DMS114 treated with DMSO at 0.1 percent for 48 hours (cell line): ENCODE measurements at regions not wholly inside any gene's neighbourhood (a gene's known extent, or its start where the extent isn't known, plus 50 kb on each side); places are given as distances from the start of the nearest gene placed in this dataset.
A peak's percentile ranks its signal among the peaks of the same experiment; 100 is the strongest.

ENCODE experiments used
- DNase-seq: peaks from one replicate; lab custom pipeline; 2025; ENCODE audit not compliant: unreplicated experiment; lab: John Stamatoyannopoulos, UW

DNA sequence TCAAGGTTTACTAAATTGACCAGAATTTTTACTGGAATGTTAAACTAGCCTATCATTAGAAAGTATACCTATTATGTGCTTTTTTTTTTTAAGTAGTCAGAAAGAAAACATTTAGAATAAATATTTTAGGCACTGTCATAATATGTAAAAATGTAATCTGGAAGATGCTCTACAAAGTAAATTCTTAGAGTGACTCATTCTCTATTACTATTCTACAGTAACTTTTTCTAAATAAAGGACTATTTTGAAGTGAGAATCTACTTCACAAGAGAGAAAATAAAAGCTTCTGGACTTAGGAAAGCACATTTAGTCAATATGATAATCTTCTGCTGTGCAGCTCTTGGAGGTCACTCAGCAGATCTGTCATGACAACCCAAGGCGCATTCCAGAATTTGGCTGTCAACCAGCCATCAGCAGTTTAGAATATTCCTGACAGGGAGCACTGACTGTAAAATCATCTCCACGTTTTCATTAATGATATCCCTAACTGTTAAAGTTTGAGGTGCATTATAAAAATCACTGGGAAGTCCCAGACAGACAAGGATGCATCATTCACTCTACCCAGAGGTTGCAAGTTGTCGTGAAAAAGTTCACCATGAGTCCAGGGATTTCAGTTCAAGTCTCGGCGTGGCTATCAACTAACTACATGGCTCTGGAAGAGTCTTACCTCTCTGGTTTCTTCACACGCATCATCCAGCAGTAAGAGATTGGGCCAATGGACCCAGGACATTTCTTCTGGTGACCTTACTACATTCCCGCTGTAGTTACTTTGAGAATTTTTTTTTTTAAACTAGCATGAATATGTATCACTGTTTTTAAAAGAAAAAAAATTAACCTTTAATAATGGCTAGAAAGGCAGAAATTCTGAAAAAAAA is 374.9 kb downstream of the GJA1 start:
- no peak for DNase-seq

DNA sequence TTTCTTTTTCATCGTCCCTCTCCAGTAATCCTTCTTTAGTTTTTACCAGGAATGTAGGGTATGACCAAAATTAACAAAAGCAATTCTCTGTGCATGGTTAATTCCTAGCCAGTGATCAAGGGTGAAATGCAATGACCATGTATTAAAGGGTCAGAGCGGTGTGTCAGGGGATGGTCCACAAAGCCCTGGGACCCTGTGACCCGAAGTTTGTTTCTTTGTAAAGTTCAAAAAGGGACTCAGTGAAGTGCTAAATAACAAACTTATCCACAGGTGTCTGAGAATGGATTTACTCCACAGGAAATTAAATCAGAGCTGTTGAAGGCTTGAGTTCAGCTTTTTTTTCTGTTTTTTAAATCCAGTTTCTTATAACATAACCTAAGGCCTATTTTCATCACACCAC is 375.7 kb downstream of the GJA1 start:
- no peak for DNase-seq

GRCh38 chr6:121816361-121816760 is 380.9 kb downstream of the GJA1 start:
- no peak for DNase-seq

GRCh38 chr6:121816906-121817540 is 381.6 kb downstream of the GJA1 start:
- DNase-seq, result no peak

DNA sequence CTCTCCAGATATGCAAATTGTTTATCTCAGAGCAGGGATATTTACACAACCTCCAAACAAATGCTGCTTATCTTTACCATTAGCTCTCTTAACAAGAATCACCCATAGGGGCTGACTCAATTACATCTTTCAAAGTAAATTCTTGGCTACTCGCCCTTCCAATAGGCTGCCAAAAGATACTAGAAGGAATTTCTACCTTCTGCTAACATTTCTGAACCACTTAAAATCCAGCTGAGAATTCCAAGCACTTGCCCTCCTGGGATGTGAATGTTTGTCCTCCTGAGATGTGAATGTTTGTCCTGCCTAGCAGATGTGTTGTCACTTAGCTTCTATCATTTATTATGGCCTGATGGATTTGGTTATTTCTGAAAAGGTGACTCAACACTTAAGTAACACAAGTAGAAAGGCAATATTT is 388.0 kb downstream of the GJA1 start:
- peak; percentile 55 for DNase-seq

DNA sequence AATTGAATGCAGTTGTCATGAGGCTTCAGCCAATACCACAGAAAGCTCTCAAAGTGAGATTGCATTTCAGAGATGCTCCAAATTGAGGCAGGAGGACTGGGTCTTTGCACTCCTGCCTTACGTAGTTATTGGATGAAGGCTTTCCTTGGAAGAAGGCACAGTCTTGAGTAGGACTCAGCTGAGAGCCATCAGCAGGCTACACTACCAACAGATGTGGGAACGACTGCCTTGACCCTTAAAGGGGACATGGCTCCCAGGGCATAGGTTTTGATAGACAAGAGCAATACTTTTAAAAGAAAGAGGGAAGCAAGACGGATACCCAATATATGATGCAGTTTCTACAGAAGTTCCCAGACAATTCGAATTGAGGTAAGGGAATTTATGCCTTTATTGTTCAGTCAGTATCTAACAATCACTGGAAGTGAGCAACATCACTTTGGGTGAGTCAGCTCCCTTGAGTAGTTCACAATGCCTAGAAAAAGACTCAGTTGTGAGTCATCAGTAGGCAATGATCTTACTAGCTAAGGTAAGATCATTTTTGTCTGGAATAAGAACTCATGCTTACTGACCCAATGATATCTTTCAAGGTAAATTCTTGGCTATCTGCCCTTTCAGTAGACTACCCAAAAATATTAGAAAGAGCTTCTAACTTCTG is 390.8 kb downstream of the GJA1 start:
- no peak for DNase-seq

GRCh38 chr6:121828146-121828886 is 392.9 kb downstream of the GJA1 start:
- no peak for DNase-seq

DNA sequence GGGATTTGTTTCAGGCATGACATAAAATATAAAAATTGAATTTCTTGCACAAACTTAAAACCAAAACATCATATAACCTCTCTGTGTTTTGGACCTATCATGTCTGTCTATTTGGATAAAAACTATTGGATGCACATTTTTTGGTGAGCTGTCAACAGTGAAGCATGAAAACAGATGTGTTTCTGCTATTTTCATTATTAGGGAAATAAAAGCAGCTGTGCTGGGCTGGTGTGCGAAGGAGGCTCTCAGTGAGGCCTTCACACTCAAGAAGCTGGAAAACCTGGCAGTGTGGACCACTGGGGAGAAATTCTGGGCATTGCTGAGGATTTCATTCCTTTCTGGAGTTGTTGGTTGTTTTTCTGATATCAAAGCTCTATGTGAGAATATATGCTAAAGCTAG is 395.3 kb downstream of the GJA1 start:
- DNase-seq, result no peak

GRCh38 chr6:121835662-121836061 is 400.2 kb downstream of the GJA1 start:
- no peak for DNase-seq

DNA sequence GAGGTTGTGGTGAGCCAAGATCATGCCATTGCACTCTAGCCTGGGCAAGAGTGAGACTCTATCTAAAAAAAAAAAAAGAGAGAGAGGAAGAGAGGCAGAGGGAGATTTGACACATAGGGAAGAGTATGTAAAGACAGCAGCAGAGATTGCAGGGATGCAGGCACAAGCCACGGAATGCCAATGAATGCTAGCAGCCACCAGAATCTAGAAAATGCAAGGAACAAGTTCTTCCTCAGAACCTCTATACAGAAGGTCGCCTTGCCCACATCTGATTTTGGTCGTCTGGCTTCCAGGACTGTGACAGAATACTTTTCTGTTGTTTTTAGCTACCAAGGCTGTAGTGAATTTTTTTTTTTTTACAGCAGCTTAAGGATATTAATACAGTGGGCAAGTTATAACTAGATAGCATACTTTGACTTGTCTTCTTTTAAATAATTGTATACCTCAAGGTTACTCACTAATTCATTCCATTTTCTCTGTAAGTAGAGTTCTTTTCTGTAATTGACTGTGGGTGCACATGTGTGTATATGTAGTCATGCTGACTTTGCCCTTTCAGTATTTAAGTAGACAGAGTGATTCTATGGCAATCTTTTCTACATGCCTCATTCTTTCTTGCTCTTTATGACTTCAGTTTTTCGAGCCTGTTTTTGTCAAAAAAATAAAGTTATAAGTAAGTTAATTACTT is 402.2 kb downstream of the GJA1 start:
- no peak for DNase-seq

DNA sequence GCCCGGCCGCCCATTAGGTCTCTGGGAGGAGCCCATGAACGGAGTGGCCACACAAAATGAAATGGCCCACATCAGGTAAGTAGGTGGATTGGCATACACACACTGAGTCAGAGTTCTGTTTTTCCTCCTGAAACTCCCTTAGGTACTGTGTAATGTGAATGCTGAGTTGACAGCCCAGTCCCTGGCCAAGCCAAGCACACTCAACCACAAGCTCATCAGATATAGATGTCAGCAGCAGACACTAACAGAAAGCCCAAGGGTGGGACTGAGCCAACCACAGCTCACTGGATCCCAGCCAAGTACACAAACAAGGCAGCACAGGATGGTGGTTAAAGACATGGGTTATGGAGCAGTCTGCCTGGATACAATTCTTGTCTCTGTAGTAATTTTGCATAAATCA is 403.4 kb downstream of the GJA1 start:
- DNase-seq, result no peak

DNA sequence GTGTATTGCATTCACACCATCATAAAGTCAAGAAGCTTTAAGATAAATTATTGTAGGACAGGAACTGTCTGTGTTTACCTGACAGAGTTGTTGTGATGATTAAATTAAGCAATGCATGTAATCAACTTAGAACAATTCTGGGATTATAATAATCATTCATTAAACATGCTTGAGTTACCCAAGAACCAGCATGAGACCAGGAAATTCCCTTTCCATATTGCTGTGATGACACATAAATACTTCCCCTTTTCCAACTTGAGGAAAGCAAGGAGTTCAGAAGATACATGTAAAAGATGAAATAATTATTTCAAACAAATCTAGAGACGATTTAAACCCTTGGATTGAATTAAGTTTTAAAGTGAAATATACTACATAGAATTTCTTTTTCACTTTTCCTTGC is 404.4 kb downstream of the GJA1 start:
- DNase-seq, result no peak

DNA sequence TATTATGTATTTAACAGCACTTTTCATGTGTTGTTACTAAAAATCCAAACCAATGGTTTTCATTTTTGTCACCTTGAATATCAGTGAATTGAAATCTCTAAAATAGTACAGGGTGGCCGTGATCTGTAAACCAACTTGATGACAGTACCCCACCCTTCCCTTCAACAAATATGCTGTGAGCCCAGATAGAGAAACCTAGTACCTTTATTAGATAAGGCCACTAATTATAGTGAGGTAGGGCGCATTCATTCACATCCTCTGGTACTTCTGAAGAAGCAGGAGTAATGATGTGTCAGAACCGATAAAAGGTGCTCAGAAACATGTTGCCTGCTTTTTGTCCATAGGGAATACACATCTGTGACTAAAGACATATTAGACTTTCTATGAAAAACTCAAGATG is 409.5 kb downstream of the GJA1 start:
- DNase-seq, result no peak

DNA sequence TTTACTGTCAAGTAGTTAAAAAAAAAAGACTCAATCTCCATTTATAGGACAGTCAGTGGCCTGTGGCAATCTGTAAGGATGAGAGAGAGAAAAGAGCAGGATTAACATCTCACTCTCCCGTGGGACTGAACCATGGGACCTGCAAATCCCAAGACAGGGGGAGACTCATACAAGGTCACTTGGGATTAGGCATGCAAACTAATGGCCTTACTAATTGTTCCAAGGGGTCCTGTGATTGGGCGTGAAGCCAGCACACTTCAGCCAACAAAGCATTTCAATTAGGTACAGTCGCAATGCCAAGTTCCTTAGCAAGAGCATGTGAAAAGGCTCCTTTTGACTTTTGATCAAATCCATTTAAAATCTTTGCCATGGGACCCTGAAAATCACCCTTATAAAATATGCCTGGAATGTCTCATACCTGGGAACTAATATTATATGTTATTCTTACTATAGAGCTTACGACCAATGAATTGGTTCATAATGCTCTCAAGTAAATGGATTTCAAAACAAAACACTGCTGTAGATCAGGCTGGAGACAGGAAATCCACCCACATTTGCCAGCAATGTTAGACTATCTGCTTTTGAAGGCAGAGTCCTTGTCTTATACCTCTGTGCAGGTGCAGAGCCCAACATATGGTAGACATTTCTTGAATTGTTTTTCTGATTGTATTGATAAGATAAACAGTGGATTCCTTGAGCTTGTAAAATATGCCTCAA is 412.5 kb downstream of the GJA1 start:
- no peak for DNase-seq

- DNase-seq, result no peak
Observed at GRCh38 chr6:121848523-121849255, 413.2 kb downstream of the GJA1 start.

GRCh38 chr6:121849477-121849876 is 414.0 kb downstream of the GJA1 start:
- peak; percentile 51 for DNase-seq

- DNase-seq, result no peak
Observed at GRCh38 chr6:121851056-121851455, 415.6 kb downstream of the GJA1 start.

DNA sequence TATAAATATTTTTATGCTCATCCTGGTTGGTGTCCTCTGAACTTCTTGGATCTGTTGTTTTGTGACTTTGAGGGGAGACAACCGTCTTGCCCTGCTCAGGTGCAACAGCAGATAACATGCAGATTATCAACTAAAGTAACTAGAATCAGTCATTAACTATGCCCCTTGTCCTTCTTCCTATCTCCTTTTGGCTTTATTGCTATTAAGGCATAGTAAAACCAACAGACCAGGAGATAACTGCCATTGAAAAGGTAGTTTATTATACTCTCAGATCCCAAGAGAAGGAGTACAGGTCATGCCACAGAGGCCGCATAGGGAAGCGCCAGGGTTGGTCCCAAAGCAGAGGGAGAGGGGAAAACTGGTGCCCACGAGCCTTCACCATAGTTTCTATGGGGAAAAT is 418.2 kb downstream of the GJA1 start:
- DNase-seq, result no peak

DNA sequence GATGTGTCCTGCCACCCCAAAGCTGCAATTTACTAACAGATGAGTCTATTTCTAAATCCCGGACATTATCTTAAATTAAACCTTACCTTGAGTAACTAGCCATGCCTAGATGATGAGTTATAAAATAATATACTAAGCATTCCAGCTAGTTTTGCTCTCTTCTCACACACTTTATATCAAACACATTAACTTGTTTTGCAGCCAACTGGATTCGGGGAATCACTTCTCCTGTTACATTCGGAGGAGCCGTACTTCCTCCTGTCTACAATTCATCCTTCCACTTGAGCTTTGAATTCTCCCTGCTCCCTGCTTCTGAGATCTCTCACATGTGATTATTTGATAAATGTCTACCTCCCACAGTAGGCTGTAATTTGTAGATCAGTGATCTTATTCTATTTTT is 420.1 kb downstream of the GJA1 start:
- DNase-seq, result no peak

- no peak for DNase-seq
Observed at GRCh38 chr6:121856296-121856695, 420.9 kb downstream of the GJA1 start.
